Right ventricle myocardium superior (tissue), 1 donor: ENCODE measurements at regions not wholly inside any gene's neighbourhood (a gene's known extent, or its start where the extent isn't known, plus 50 kb on each side); places are given as distances from the start of the nearest gene placed in this dataset.

Experiments
- ATAC-seq: fragments of 200-7000 bp; cut with Tn5 transposase; one replicate; pipeline ENCODE4 v1.9.1; 2020; ENCODE audit warnings: mild to moderate bottlenecking; ENCODE audit not compliant: poor library complexity
- DNase-seq: peaks from one replicate; pipeline ENCODE4 v3.0.0-alpha.2; 2020
- intact Hi-C: fragments of 100-400 bp; cut with DNase I; formaldehyde crosslinking; loops from one replicate; pipeline ENCODE4 v1.11.2; 2022
- donor health status: DM: no; HTN: yes; CAD: no; lungs with severe emphysema.

- intact Hi-C loops = no loop called here
- ATAC-seq (no peak), DNase-seq (no peak)
Measured at GRCh38 chr13:58018020-58018419, 386.5 kb downstream of the PCDH17 start.

DNA sequence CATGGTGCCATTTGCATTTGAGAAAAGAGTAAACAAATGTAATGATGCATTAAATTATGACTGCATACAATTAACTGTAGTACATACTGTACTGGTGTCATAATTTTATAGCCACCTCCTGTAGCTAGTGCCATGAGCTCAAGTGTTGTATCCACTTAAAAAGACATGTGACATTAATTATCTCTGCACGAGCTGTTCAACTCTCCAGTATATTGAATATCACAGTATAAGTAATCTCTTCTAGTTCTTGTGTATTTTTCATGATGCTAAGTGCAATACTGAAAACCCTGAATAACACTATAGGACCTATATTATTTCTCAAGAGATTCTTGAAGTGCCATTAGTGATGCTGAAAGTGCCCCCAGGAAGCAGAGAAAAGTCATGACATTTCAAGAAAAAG, 387.3 kb downstream of the PCDH17 start:
- DNase-seq = no peak
- ATAC-seq = no peak
- intact Hi-C loops = no loop called here

GRCh38 chr13:58024103-58024502, 392.6 kb downstream of the PCDH17 start:
- intact Hi-C loops = no loop called here
- DNase-seq (no peak), ATAC-seq (no peak)

DNA sequence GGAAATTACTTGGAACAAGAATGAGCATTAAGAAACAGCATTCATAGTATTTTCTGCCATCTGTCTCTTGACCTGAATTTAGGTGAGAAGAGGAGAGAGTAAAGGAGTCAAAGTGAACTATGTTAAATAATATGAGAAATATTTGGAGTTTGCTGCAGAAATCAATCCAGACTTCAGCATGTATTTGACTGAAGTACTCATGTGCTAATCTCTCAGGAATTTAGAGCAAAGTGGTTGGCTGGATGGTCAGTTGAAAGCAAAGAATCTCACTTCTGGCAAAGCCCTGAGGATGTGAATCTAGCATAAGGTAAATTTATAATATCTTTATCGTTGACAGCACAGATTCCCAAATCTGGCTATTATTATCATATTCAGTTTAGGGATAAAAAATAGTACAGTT, 394.3 kb downstream of the PCDH17 start:
- DNase-seq (no peak), ATAC-seq (no peak)
- intact Hi-C loops = no loop called here

DNA sequence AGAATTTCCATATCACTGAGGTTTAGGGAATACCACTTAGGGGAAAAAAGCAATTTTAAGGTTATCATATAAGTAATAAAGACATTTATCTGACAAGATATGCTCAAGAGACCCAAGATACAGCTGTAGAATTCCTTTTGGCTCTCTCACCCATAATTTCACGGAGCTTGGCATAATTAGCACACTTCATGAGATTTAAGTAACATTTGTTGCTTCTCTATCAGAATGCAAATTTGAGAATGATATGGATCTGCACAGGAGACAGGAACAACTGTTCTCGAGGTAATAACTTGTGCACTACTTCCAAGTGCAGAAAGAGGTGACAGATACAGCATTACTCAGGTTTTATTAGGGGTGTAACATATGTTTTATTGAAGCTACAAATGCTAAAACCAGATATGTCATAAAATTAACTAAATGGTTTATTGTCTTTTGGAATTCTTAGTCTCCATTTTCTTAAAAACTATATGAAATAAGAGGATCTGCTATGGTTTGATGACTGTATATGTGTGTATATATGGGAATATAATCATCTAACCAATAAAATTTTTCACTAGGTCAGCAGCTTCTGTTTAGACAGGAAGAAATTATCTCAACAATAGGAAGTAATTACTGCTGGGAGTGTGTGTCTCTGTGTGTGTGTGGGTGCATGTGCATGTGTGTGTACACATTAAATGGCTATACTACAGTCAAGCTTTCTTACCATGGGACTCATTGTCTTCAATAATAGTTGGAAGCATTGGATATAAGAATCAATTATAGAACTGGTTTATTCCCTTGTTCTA, 401.3 kb downstream of the PCDH17 start:
- intact Hi-C loops = no loop called here
- ATAC-seq = no peak
- DNase-seq = no peak

GRCh38 chr13:58043971-58044370, 412.4 kb downstream of the PCDH17 start:
- intact Hi-C loops = no loop called here
- DNase-seq = no peak
- no peak for ATAC-seq

- DNase-seq = no peak
- intact Hi-C loops = no loop called here
- no peak for ATAC-seq
Measured at GRCh38 chr13:58048670-58049069, 417.1 kb downstream of the PCDH17 start.

GRCh38 chr13:58051396-58051795, 419.9 kb downstream of the PCDH17 start:
- DNase-seq (no peak), ATAC-seq (no peak)
- intact Hi-C loops = no loop called here

DNA sequence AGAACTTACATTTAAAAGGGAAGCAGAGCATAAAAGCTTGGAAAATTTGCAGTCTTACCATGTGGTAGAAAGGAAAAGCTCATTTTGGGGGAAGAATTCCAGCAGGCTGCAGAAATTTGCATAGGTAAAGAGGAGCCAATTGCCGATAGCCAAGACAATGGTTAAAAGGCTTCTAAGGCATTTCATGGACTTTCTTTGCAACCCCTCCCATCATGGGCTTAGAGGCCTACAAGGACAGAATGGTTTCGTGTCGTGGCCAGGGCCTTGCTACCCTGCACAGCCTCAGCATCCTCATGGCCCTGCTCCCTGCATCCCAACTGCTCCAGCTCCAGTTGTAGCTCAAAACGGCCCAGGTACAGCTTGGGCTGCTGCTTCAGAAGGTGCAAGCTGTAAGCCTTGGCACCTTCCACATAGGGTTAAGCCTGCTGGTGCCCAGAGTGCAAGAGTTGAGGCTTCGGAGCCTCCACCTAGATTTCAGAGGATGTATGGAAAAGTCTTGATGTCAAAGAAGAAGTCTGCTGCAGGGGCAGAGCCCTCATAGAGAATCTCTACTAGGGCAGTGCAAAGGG, 420.3 kb downstream of the PCDH17 start:
- DNase-seq = no peak
- intact Hi-C loops = no loop called here
- no peak for ATAC-seq

DNA sequence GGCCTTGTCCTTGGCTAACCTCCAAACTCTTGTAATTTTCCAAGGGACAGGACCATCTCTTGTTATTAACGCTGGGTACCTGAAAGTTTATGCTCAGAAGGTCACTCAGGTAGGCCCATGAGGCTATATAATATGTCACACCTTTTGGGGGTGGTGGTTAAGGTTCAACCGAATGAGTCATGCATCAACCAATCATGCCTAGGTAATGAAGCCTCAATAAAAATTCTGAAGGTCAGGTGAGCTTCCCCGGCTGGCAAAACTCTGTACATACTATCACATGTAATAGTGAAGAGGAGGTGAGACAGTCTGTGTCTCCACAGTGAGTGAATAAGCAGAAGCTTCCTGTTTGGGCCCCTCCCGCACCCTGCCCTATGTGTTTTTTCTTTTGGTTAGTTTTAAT, 424.9 kb downstream of the PCDH17 start:
- DNase-seq (no peak), ATAC-seq (no peak)
- intact Hi-C loops = no loop called here

GRCh38 chr13:58059624-58060023, 428.1 kb downstream of the PCDH17 start:
- DNase-seq = no peak
- ATAC-seq = no peak
- intact Hi-C loops = no loop called here

- no peak for ATAC-seq
- no peak for DNase-seq
- intact Hi-C loops = no loop called here
Measured at GRCh38 chr13:58080806-58081205, 449.3 kb downstream of the PCDH17 start.

GRCh38 chr13:58081301-58081820, 449.8 kb downstream of the PCDH17 start:
- DNase-seq = no peak
- ATAC-seq = no peak

GRCh38 chr13:58083064-58083463, 451.5 kb downstream of the PCDH17 start:
- intact Hi-C loops = no loop called here
- no peak for DNase-seq
- no peak for ATAC-seq

More at GRCh38 chr13:58081301-58081820, 449.8 kb downstream of the PCDH17 start:
- intact Hi-C loops = no loop called here

DNA sequence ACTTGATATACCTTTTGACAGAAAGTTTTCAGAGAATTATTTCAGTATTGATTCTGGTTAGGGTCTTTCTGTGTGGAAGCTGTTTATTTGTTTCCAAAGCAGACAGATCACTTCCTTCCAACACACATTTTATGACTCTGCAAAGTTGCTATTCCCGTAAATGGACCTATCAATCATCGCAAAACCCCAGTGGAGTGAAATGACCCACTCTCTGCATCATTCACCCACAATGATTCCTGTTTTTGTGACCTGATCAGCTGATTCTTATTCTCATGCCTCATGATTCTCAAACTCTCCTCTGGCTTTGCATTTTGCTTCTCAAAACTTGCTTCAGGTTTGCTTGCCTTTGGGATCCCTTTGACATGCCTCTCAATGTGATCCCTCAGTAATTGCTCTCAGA, 453.7 kb downstream of the PCDH17 start:
- ATAC-seq = no peak
- intact Hi-C loops = no loop called here
- no peak for DNase-seq

DNA sequence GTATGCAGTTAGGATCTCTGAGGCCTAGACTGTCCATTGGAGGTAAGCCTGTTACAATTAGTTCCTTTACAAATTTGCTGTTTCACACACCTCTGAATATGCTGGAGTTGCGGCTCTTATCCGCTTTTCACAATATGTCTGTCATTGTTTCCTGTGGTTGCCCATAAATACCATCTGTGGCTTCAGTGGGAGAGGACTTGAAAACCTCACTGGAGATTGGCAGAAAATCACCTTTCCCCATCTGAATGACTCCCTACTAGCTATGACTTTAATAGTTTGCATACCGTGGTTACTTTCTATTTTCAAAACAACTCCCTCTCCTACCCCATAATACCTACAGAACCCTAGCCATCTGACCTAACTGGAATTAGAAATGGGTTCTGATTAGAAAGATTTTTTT, 454.3 kb downstream of the PCDH17 start:
- no peak for DNase-seq
- ATAC-seq = no peak
- intact Hi-C loops = no loop called here

DNA sequence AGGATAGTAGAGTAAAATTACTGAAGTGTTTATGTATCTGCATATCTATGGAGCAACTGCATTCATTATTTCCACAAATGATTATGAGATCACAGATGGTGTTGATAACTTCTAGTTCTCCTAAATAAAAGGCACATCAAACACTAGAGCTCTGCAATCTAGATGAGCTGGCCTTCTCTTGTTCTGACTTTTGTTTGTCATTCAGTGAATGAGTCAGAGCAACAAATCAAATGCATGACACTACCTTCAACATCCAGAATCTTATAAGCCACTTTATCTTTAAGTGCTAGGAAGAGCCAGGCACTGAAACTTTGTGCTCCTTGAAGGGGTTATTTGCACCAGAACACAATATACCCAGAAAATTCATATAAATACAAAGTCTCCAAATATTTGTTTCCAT, 456.0 kb downstream of the PCDH17 start:
- no peak for ATAC-seq
- no peak for DNase-seq
- intact Hi-C loops = no loop called here

GRCh38 chr13:58093394-58093793, 461.9 kb downstream of the PCDH17 start:
- no peak for ATAC-seq
- DNase-seq = no peak
- intact Hi-C loops = no loop called here

DNA sequence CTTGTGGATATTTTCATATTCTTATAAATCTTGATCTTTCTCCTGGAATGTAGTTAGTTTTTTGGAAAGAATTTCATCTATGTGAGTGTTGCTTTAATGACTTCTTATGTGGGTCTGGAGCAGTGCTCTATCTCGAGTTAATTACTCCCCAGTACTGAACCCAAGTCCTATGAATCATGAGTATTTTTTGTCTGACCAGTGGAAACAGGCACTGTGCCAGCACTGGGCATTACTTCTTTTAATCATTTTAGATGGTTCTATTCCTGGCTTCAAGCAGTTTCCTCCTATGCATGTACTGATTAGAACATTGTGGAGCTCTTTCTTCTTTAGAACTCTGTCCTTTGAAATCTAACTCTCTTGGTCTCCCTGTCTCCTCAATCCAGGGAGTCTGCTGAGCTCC, 466.3 kb downstream of the PCDH17 start:
- intact Hi-C loops = no loop called here
- ATAC-seq = no peak
- no peak for DNase-seq

DNA sequence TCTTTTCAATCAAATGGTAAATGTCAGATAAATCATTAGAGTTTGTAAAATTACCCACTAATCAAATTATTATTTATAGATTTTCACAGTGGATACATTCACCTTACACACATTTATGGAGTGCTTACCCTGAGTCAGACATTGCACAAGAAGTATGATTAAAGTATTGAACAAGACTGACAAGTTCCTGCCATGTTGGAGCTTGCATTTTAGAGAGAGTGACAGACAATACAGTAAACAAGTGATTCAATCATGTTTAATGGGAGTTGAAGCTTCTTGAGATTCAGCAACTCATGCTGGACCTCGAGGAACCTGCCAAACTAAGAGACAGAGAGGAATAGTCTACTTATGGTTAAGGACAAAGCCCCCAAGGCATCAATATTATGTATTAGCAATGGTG, 487.8 kb downstream of the PCDH17 start:
- intact Hi-C loops = no loop called here
- no peak for ATAC-seq
- DNase-seq = no peak

GRCh38 chr13:58119804-58120203, 488.3 kb downstream of the PCDH17 start:
- ATAC-seq (no peak), DNase-seq (no peak)
- intact Hi-C loops = no loop called here
